HS-27A (cell line): ENCODE measurements at regions not wholly inside any gene's neighbourhood (a gene's known extent, or its start where the extent isn't known, plus 50 kb on each side); places are given as distances from the start of the nearest gene placed in this dataset.
"Not testable (repeated sequence)": the region's sequence is repeated elsewhere in the genome, so short reads cannot be mapped to it uniquely, and the experiment has no call there.

Source experiments
- DNase-seq: peaks from one replicate; pipeline ENCODE4 v3.0.0-alpha.2; 2012; ENCODE audit warnings: low read depth, missing footprints

- no peak for DNase-seq
Observed at GRCh38 chr7:142500366-142500765, 242.5 kb upstream of the PRSS58 start.

- no peak for DNase-seq
Observed at GRCh38 chr7:142499635-142500034, 241.8 kb upstream of the PRSS58 start.

DNA sequence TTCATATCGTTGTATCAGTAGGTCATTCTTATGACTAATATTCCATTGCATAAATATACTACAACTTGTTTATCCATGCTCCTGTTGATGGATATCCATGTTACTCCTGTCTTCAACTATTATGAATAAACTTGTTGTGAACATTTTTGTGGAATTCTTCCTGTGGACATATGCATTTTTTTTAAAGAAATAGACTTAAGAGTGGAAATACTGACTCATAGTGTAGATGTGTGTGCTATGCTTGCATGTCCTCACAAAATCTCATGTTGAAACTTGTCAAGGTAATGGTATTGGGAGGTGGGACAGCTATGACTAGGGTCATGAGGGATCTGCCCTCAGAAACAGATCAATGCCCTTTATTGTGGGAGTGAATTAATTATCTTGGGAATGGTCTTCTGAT, 240.5 kb upstream of the PRSS58 start:
- no peak for DNase-seq

- DNase-seq: no peak
Observed at GRCh38 chr7:142496545-142496991, 238.7 kb upstream of the PRSS58 start.

- DNase-seq: not testable (repeated sequence)
Observed at GRCh38 chr7:142495879-142496278, 238.0 kb upstream of the PRSS58 start.

GRCh38 chr7:142495301-142495700, 237.4 kb upstream of the PRSS58 start:
- not testable (repeated sequence) for DNase-seq

- no peak for DNase-seq
Observed at GRCh38 chr7:142494021-142494420, 236.2 kb upstream of the PRSS58 start.

- DNase-seq: no peak
Observed at GRCh38 chr7:142488842-142489241, 231.0 kb upstream of the PRSS58 start.

GRCh38 chr7:142488036-142488633, 230.3 kb upstream of the PRSS58 start:
- no peak for DNase-seq

DNA sequence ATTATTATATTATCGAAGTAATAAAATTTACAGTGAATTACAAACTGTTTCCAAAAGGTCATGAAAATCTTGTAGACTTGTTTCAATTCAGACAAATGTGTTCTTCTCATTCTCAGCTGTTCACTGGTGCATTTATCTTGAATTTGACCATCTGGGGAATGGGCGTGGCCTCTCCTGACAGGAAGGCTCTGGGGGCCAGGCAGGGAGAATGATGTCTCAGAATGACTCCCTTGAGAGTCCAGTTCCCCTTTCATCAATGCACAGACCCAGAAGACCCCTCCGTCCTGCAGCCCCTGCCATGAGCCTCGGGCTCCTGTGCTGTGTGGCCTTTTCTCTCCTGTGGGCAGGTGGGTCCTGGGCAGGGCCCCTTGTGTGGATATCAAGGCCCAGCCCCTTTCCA, 229.7 kb upstream of the PRSS58 start:
- not testable (repeated sequence) for DNase-seq

GRCh38 chr7:142487124-142487523, 229.3 kb upstream of the PRSS58 start:
- no peak for DNase-seq

DNA sequence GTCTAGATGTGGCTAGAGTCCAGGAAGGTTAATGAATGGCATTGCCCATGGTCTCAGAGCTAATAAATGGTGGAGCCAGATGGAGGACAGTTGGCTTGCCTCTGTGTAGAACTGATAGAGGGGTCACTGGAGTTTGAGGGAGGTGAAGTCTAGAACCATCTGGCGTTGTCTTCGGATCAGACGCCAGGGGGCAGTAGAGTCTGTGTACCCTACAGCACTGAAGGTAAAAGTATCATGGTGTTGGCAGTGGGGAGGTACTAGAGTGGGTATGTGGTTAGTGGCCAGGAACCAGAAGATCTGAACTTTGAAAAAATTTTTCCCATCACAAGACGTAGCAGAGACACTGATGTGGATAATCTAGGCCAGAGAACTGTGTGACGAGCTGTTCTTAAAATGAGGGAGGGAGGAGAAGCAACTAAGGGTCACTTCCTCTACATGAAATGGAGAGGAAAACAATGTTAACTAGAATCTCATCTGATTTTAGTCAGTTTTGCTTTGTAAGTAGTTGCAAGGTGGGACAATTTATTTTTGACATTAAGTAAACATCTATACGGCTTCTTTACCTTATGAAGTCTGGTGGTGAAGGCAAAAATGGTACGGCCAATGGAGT, 227.9 kb upstream of the PRSS58 start:
- no peak for DNase-seq

- DNase-seq: no peak
Observed at GRCh38 chr7:142483659-142484317, 225.9 kb upstream of the PRSS58 start.

GRCh38 chr7:142482891-142483658, 225.2 kb upstream of the PRSS58 start:
- DNase-seq: no peak

GRCh38 chr7:142481548-142481947, 223.7 kb upstream of the PRSS58 start:
- DNase-seq: no peak

DNA sequence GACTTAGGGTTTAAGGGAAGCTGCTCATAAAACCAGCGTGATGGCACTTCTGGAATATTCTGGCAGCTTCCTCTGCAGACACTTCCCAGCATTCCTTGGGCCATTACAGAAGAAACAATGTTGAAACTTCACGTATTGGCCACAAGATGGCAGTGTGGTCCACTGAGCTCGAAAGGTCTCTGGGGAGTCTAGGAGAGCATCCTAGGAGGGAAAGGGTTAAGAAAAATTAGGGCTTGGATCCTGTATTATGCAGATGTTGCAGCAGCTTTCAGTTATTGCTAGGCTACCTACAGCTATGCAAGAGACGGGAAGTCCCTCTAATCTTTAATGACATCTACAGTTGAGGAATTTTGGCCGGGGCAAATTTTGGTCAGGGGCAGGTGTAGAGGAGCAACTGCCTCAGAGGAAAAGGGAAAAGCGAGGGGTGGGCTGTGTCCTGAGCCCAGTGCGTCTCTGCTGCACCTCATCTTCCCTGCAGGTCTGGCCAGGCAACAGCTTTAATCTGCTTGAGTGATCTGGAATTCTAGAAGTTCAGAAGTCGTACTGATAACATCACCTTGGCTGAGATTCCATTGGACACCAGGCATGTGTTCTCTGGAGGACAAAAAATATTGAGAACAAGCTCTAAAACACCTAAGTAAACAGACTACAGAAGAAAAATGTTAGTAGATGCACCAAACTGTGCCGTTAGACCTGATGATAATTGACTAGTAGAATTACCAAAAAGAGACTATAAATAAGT, 220.8 kb upstream of the PRSS58 start:
- no peak for DNase-seq

DNA sequence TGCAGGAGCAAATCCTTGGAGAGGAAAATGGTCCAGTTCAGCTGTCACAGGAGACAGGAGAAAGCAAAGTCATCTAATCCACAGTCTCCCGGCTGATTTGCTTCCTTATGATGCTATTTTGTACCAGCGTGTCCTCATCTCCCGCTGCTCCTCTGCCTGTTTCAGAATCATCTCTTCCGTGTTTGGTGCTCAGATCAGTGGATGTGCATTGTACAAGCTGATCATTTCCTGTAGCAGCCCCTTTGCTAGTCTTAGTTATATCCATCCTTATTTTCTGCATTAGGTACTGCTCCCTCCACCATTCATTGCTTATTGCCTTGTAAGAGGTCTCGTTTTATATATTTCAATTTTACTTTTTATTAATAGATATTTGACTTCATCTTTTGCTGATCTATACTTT, 219.9 kb upstream of the PRSS58 start:
- not testable (repeated sequence) for DNase-seq

- no peak for DNase-seq
Observed at GRCh38 chr7:142477079-142477651, 219.3 kb upstream of the PRSS58 start.

DNA sequence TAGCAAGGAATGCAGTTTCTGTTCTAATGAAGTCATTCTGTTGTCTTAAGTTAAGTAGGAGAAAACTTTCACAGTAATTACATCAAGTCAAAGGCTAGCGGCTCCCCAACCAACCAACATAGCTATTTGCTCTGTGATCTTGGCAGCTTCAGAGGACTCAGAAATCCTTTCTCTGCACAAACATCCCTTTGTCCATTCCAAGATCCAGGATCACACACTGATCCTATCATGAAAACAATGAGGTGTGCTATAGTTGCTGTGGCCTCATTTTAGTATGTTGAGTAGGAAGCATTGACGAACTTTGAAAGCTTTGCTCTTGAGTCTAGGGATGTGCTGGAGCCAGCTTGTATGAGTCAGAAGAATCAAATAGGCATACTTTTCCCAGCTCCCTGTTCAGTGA, 218.2 kb upstream of the PRSS58 start:
- DNase-seq: no peak

DNA sequence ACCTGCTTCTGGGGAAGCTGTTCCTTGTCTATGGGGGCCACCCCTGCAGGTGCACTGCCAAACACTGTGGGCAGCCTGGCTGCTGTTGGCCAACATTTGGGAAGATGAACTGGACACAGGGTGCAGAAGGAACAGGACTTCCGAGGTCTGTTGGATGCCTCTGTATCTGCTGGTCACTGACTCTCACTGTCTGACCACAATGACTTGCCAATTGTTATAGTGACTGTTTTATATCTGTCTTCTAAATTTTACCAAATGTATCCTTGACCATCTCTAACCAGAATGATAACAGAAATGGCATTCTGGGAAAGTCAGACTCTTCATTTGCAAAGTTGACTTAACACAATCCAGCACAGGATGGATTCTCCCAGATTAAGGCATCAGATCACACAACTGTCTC, 214.0 kb upstream of the PRSS58 start:
- DNase-seq: no peak

- DNase-seq: no peak
Observed at GRCh38 chr7:142470544-142470830, 212.6 kb upstream of the PRSS58 start.
